22Rv1 (cell line): ENCODE measurements at regions not wholly inside any gene's neighbourhood (a gene's known extent, or its start where the extent isn't known, plus 50 kb on each side); places are given as distances from the start of the nearest gene placed in this dataset.

ENCODE experiments used
- H3K27ac ChIP-seq: fragments of 450-650 bp; 2 replicates; pipeline ENCODE4 v1.5.1; 2017
- CTCF ChIP-seq: fragments of 450-650 bp; IDR thresholded peaks from 2 replicates; pipeline ENCODE4 v1.5.1; 2017; ENCODE audit warnings: mild to moderate bottlenecking
- ZFX ChIP-seq: fragments of 450-650 bp; IDR thresholded peaks from 2 replicates; pipeline ENCODE4 v1.6.1; 2017; ENCODE audit warnings: antibody characterized with exemption, borderline replicate concordance

GRCh38 chr17:33657181-33657580 lies 364.1 kb upstream of the ASIC2 start:
- TF ChIP-seq CTCF (no peak), ZFX (no peak)
- H3K27ac ChIP-seq = no peak overlapping the region

GRCh38 chr17:33661975-33662374 lies 368.9 kb upstream of the ASIC2 start:
- no peak overlapping the region for H3K27ac ChIP-seq
- no peak for TF ChIP-seq ZFX
- TF ChIP-seq CTCF = no peak

- TF ChIP-seq ZFX (no peak), CTCF (no peak)
- no peak overlapping the region for H3K27ac ChIP-seq
Observed at GRCh38 chr17:33664116-33664840, 371.2 kb upstream of the ASIC2 start.

- H3K27ac ChIP-seq = no peak overlapping the region
- TF ChIP-seq ZFX (no peak), CTCF (no peak)
Observed at GRCh38 chr17:33667052-33667509, 374.0 kb upstream of the ASIC2 start.

- TF ChIP-seq ZFX = no peak
- TF ChIP-seq CTCF = no peak
- no peak overlapping the region for H3K27ac ChIP-seq
Observed at GRCh38 chr17:33667671-33668070, 374.6 kb upstream of the ASIC2 start.

- TF ChIP-seq ZFX (no peak), CTCF (no peak)
- H3K27ac ChIP-seq = no peak overlapping the region
Observed at GRCh38 chr17:33668516-33668915, 375.4 kb upstream of the ASIC2 start.

- TF ChIP-seq ZFX = no peak
- TF ChIP-seq CTCF = no peak
- no peak overlapping the region for H3K27ac ChIP-seq
Observed at GRCh38 chr17:33671491-33671890, 378.4 kb upstream of the ASIC2 start.
